ENCODE measurements at regions not wholly inside any gene's neighbourhood (a gene's known extent, or its start where the extent isn't known, plus 50 kb on each side); places are given as distances from the start of the nearest gene placed in this dataset.

GRCh38 chr9:19553441-19553840 is 144.6 kb downstream of the ACER2 start:
- Mint-ChIP-seq H3K9me3 (peaks cover 0 to 20% (median 10%) of the 10 kb centered on the region in 11 donors), H3K4me1 (peaks cover 0 to 4% (median 0%) of the 10 kb centered on the region in 7 donors), H3K27ac (no peak overlapping the region), H3K27me3 (peaks cover 0 to 18% (median 11%) of the 10 kb centered on the region in 5 donors), H3K4me3 (no peak overlapping the region), H3K36me3 (no peaks in the 10 kb centered on the region)
- intact Hi-C loops (cut with micrococcal nuclease): no loop called here
- H3K36me3 ChIP-seq (ENCODE audit: control insufficient read depth in 2 of 3, insufficient read depth in 3 of 3, low read length in 3 of 3): no peaks in the 10 kb centered on the region
- no peaks in the 10 kb centered on the region for H3K27me3 ChIP-seq (ENCODE audit: control insufficient read depth in 2 of 2, insufficient read depth in 2 of 2, low read length in 2 of 2)
- H3K9me3 ChIP-seq (ENCODE audit: control insufficient read depth in 2 of 3, low read length in 3 of 3): no peaks in the 10 kb centered on the region
- H3K4me3 ChIP-seq (ENCODE audit: low read length): no peak overlapping the region
- POLR2A ChIA-PET: no interaction called here
- CTCF ChIA-PET: no interaction called here
- no peak for DNase-seq
- no peak overlapping the region for H3K27ac ChIP-seq (ENCODE audit: low read depth, low read length)
- no peaks in the 10 kb centered on the region for H3K4me1 ChIP-seq (ENCODE audit: control insufficient read depth in 2 of 2, insufficient read depth in 2 of 2, low read length in 2 of 2)
- ATAC-seq: no peak

- no peaks in the 10 kb centered on the region for H3K27me3 ChIP-seq (ENCODE audit: control insufficient read depth in 2 of 2, insufficient read depth in 2 of 2, low read length in 2 of 2)
- no peaks in the 10 kb centered on the region for H3K9me3 ChIP-seq (ENCODE audit: control insufficient read depth in 2 of 3, low read length in 3 of 3)
- H3K9me3 Mint-ChIP-seq: peaks cover 0 to 14% (median 6%) of the 10 kb centered on the region in 11 donors
- intact Hi-C loops (cut with micrococcal nuclease): no loop called here
- H3K27me3 Mint-ChIP-seq: peaks cover 0 to 19% (median 11%) of the 10 kb centered on the region in 5 donors
- no peak overlapping the region for H3K27ac Mint-ChIP-seq
- no peaks in the 10 kb centered on the region for H3K36me3 Mint-ChIP-seq
- H3K36me3 ChIP-seq (ENCODE audit: control insufficient read depth in 2 of 3, insufficient read depth in 3 of 3, low read length in 3 of 3): no peaks in the 10 kb centered on the region
- no peak overlapping the region for H3K27ac ChIP-seq (ENCODE audit: low read depth, low read length)
- ChIA-PET CTCF (no interaction called here), POLR2A (no interaction called here)
- H3K4me3 Mint-ChIP-seq: no peak overlapping the region
- ATAC-seq: no peak
- no peaks in the 10 kb centered on the region for H3K4me1 ChIP-seq (ENCODE audit: control insufficient read depth in 2 of 2, insufficient read depth in 2 of 2, low read length in 2 of 2)
- no peak for DNase-seq
- no peak overlapping the region for H3K4me3 ChIP-seq (ENCODE audit: low read length)
- peaks cover 0 to 4% (median 0%) of the 10 kb centered on the region in 7 donors for H3K4me1 Mint-ChIP-seq
These were observed 143.7 kb downstream of the ACER2 start for GRCh38 chr9:19552282-19553105.

GRCh38 chr9:19551124-19551929 is 142.5 kb downstream of the ACER2 start:
- Histone ChIP-seq H3K27ac (ENCODE audit: low read depth, low read length) (no peak overlapping the region), H3K4me3 (ENCODE audit: low read length) (no peak overlapping the region), H3K9me3 (ENCODE audit: control insufficient read depth in 2 of 3, low read length in 3 of 3) (no peaks in the 10 kb centered on the region), H3K36me3 (ENCODE audit: control insufficient read depth in 2 of 3, insufficient read depth in 3 of 3, low read length in 3 of 3) (no peaks in the 10 kb centered on the region), H3K4me1 (ENCODE audit: control insufficient read depth in 2 of 2, insufficient read depth in 2 of 2, low read length in 2 of 2) (no peaks in the 10 kb centered on the region), H3K27me3 (ENCODE audit: control insufficient read depth in 2 of 2, insufficient read depth in 2 of 2, low read length in 2 of 2) (no peaks in the 10 kb centered on the region)
- H3K27me3 Mint-ChIP-seq: peaks cover 0 to 22% (median 11%) of the 10 kb centered on the region in 5 donors
- no peaks in the 10 kb centered on the region for H3K36me3 Mint-ChIP-seq
- intact Hi-C loops (cut with micrococcal nuclease): no loop called here
- H3K9me3 Mint-ChIP-seq: peaks cover 0 to 8% (median 0%) of the 10 kb centered on the region in 11 donors
- POLR2A ChIA-PET: no interaction called here
- CTCF ChIA-PET: no interaction called here
- peaks cover 0 to 4% (median 0%) of the 10 kb centered on the region in 7 donors for H3K4me1 Mint-ChIP-seq
- H3K27ac Mint-ChIP-seq: no peak overlapping the region
- H3K4me3 Mint-ChIP-seq: no peak overlapping the region
- DNase-seq (no peak), ATAC-seq (no peak)

- H3K4me1 ChIP-seq (ENCODE audit: control insufficient read depth in 2 of 2, insufficient read depth in 2 of 2, low read length in 2 of 2): no peaks in the 10 kb centered on the region
- no peaks in the 10 kb centered on the region for H3K36me3 ChIP-seq (ENCODE audit: control insufficient read depth in 2 of 3, insufficient read depth in 3 of 3, low read length in 3 of 3)
- no peak overlapping the region for H3K27ac ChIP-seq (ENCODE audit: low read depth, low read length)
- DNase-seq (no peak), ATAC-seq (no peak)
- ChIA-PET CTCF (no interaction called here), POLR2A (no interaction called here)
- intact Hi-C loops (cut with micrococcal nuclease): no loop called here
- no peak overlapping the region for H3K27ac Mint-ChIP-seq
- H3K27me3 ChIP-seq (ENCODE audit: control insufficient read depth in 2 of 2, insufficient read depth in 2 of 2, low read length in 2 of 2): no peaks in the 10 kb centered on the region
- peaks cover 0 to 11% (median 3%) of the 10 kb centered on the region in 11 donors for H3K9me3 Mint-ChIP-seq
- H3K27me3 Mint-ChIP-seq: peaks cover 0 to 25% (median 11%) of the 10 kb centered on the region in 5 donors
- peaks cover 0 to 4% (median 0%) of the 10 kb centered on the region in 7 donors for H3K4me1 Mint-ChIP-seq
- no peaks in the 10 kb centered on the region for H3K9me3 ChIP-seq (ENCODE audit: control insufficient read depth in 2 of 3, low read length in 3 of 3)
- peaks cover 0 to 2% (median 0%) of the 10 kb centered on the region in 5 donors for H3K36me3 Mint-ChIP-seq
- H3K4me3 ChIP-seq (ENCODE audit: low read length): no peak overlapping the region
- no peak overlapping the region for H3K4me3 Mint-ChIP-seq
These were observed 141.2 kb downstream of the ACER2 start for GRCh38 chr9:19550009-19550408.

GRCh38 chr9:19533373-19533772 is 124.6 kb downstream of the ACER2 start:
- Histone ChIP-seq H3K27ac (ENCODE audit: low read depth, low read length) (no peak overlapping the region), H3K4me1 (ENCODE audit: control insufficient read depth in 2 of 2, insufficient read depth in 2 of 2, low read length in 2 of 2) (no peaks in the 10 kb centered on the region), H3K9me3 (ENCODE audit: control insufficient read depth in 2 of 3, low read length in 3 of 3) (no peaks in the 10 kb centered on the region), H3K36me3 (ENCODE audit: control insufficient read depth in 2 of 3, insufficient read depth in 3 of 3, low read length in 3 of 3) (no peaks in the 10 kb centered on the region), H3K27me3 (ENCODE audit: control insufficient read depth in 2 of 2, insufficient read depth in 2 of 2, low read length in 2 of 2) (no peaks in the 10 kb centered on the region), H3K4me3 (ENCODE audit: low read length) (no peak overlapping the region)
- H3K27ac Mint-ChIP-seq: no peak overlapping the region
- ATAC-seq (no peak), DNase-seq (no peak)
- H3K4me3 Mint-ChIP-seq: no peak overlapping the region
- H3K27me3 Mint-ChIP-seq: peaks cover 0 to 24% (median 6%) of the 10 kb centered on the region in 5 donors
- H3K4me1 Mint-ChIP-seq: peaks cover 0 to 1% (median 0%) of the 10 kb centered on the region in 7 donors
- POLR2A ChIA-PET: no interaction called here
- peaks cover 0 to 11% (median 4%) of the 10 kb centered on the region in 11 donors for H3K9me3 Mint-ChIP-seq
- H3K36me3 Mint-ChIP-seq: no peaks in the 10 kb centered on the region
- CTCF ChIA-PET: no interaction called here
- intact Hi-C loops (cut with micrococcal nuclease): no loop called here

- H3K4me1 Mint-ChIP-seq: peaks cover 0 to 1% (median 0%) of the 10 kb centered on the region in 7 donors
- no peaks in the 10 kb centered on the region for H3K36me3 ChIP-seq (ENCODE audit: control insufficient read depth in 2 of 3, insufficient read depth in 3 of 3, low read length in 3 of 3)
- no peak overlapping the region for H3K4me3 ChIP-seq (ENCODE audit: low read length)
- H3K4me3 Mint-ChIP-seq: no peak overlapping the region
- CTCF ChIA-PET: no interaction called here
- H3K27me3 ChIP-seq (ENCODE audit: control insufficient read depth in 2 of 2, insufficient read depth in 2 of 2, low read length in 2 of 2): no peaks in the 10 kb centered on the region
- H3K9me3 Mint-ChIP-seq: peaks cover 0 to 1% (median 0%) of the 10 kb centered on the region in 11 donors
- H3K36me3 Mint-ChIP-seq: no peaks in the 10 kb centered on the region
- POLR2A ChIA-PET: no interaction called here
- H3K27ac ChIP-seq (ENCODE audit: low read depth, low read length): no peak overlapping the region
- peaks cover 0 to 24% (median 6%) of the 10 kb centered on the region in 5 donors for H3K27me3 Mint-ChIP-seq
- H3K27ac Mint-ChIP-seq: no peak overlapping the region
- intact Hi-C loops (cut with micrococcal nuclease): no loop called here
- no peaks in the 10 kb centered on the region for H3K9me3 ChIP-seq (ENCODE audit: control insufficient read depth in 2 of 3, low read length in 3 of 3)
- ATAC-seq: no peak
- H3K4me1 ChIP-seq (ENCODE audit: control insufficient read depth in 2 of 2, insufficient read depth in 2 of 2, low read length in 2 of 2): no peaks in the 10 kb centered on the region
- no peak for DNase-seq
These were observed 118.9 kb downstream of the ACER2 start for GRCh38 chr9:19527663-19528062.
